ENCODE measurements at regions not wholly inside any gene's neighbourhood (a gene's known extent, or its start where the extent isn't known, plus 50 kb on each side); places are given as distances from the start of the nearest gene placed in this dataset.
"Not testable (repeated sequence)": the region's sequence is repeated elsewhere in the genome, so short reads cannot be mapped to it uniquely, and the experiment has no call there.

GRCh38 chr1:228611707-228612106 lies 123.6 kb upstream of the RHOU start:
- DNase-seq; intact Hi-C loops (cut with DNase I): not testable (repeated sequence)

- intact Hi-C loops (cut with DNase I), result not testable (repeated sequence)
- peak in 4 of 10 donors; percentile 22 to 88 (median 48) for DNase-seq
These were observed 113.1 kb upstream of the RHOU start for GRCh38 chr1:228622002-228622716.

- intact Hi-C loops (cut with DNase I), result not testable (repeated sequence)
These were observed 108.8 kb upstream of the RHOU start for GRCh38 chr1:228626481-228626880.

GRCh38 chr1:228632858-228633257 lies 102.4 kb upstream of the RHOU start:
- intact Hi-C loops (cut with DNase I), result not testable (repeated sequence)
- peak in 1 of 10 donors; percentile 82 for DNase-seq

More at GRCh38 chr1:228626481-228626880, 108.8 kb upstream of the RHOU start:
- DNase-seq, result peak in 1 of 10 donors; percentile 9

- DNase-seq, result peak in 8 of 10 donors; percentile 24 to 96 (median 55)
- intact Hi-C loops (cut with DNase I), result not testable (repeated sequence)
These were observed 100.0 kb upstream of the RHOU start for GRCh38 chr1:228635304-228635703.

- intact Hi-C loops (cut with DNase I), result not testable (repeated sequence)
- DNase-seq, result peak in 3 of 10 donors; percentile 26 to 49 (median 36)
These were observed 97.8 kb upstream of the RHOU start for GRCh38 chr1:228637529-228637928.

- peak in 4 of 10 donors; percentile 29 to 66 (median 47) for DNase-seq
- intact Hi-C loops (cut with DNase I), result no loop called here
These were observed 88.4 kb upstream of the RHOU start for GRCh38 chr1:228646717-228647522.

GRCh38 chr1:228647523-228648444 lies 87.5 kb upstream of the RHOU start:
- DNase-seq, result peak in 4 of 10 donors; percentile 19 to 79 (median 72)
- intact Hi-C loops (cut with DNase I), result no loop called here

- intact Hi-C loops (cut with DNase I), result no loop called here
- DNase-seq, result no peak
These were observed 86.5 kb upstream of the RHOU start for GRCh38 chr1:228648647-228649383.

GRCh38 chr1:228650141-228650540 lies 85.1 kb upstream of the RHOU start:
- intact Hi-C loops (cut with DNase I), result no loop called here
- peak in 1 of 10 donors; percentile 71 for DNase-seq

GRCh38 chr1:228650946-228651345 lies 84.3 kb upstream of the RHOU start:
- intact Hi-C loops (cut with DNase I), result no loop called here
- DNase-seq, result peak in 1 of 10 donors; percentile 57

- DNase-seq, result no peak
- intact Hi-C loops (cut with DNase I), result no loop called here
These were observed 83.2 kb upstream of the RHOU start for GRCh38 chr1:228652116-228652515.

GRCh38 chr1:228653057-228653456 lies 82.2 kb upstream of the RHOU start:
- DNase-seq, result not testable (repeated sequence)

GRCh38 chr1:228653748-228654147 lies 81.5 kb upstream of the RHOU start:
- intact Hi-C loops (cut with DNase I), result no loop called here
- DNase-seq, result no peak

More at GRCh38 chr1:228653057-228653456, 82.2 kb upstream of the RHOU start:
- intact Hi-C loops (cut with DNase I), result not testable (repeated sequence)

- intact Hi-C loops (cut with DNase I), result no loop called here
- no peak for DNase-seq
These were observed 79.4 kb upstream of the RHOU start for GRCh38 chr1:228655796-228656394.

GRCh38 chr1:228662007-228662689 lies 73.1 kb upstream of the RHOU start:
- intact Hi-C loops (cut with DNase I); DNase-seq: not testable (repeated sequence)

- peak; percentile 32 to 95 (median 80) for DNase-seq
- intact Hi-C loops (cut with DNase I), result loop anchor here (1.0 kb wide), 1 partner anchor 563 kb away; no protein-coding TSS in a partner anchor
These were observed 70.8 kb upstream of the RHOU start for GRCh38 chr1:228664399-228664914.

Measured in posterior cingulate gyrus (tissue), 11 donors.